ENCODE measurements at regions not wholly inside any gene's neighbourhood (a gene's known extent, or its start where the extent isn't known, plus 50 kb on each side); places are given as distances from the start of the nearest gene placed in this dataset.

- DNase-seq, result no peak
- no peak overlapping the region for H3K27ac ChIP-seq
- no peaks in the 10 kb centered on the region for H3K36me3 ChIP-seq
- TF ChIP-seq CTCF (IDR thresholded peaks at IDR 0.05; ENCODE audit: low read depth, low read length), result no peak
- no peaks in the 10 kb centered on the region for H3K27me3 ChIP-seq (ENCODE audit: insufficient read depth, low read depth, severe bottlenecking)
- no peak overlapping the region for H3K4me3 ChIP-seq (ENCODE audit: low read depth, low read length)
- H3K9me3 ChIP-seq (ENCODE audit: severe bottlenecking), result no peaks in the 10 kb centered on the region
Measured at GRCh38 chr2:217335341-217335966, 475.6 kb upstream of the TNP1 start.

GRCh38 chr2:217334561-217334960, 474.7 kb upstream of the TNP1 start:
- Histone ChIP-seq H3K9me3 (ENCODE audit: severe bottlenecking) (peaks cover 2% of the 10 kb centered on the region), H3K4me3 (ENCODE audit: low read depth, low read length) (no peak overlapping the region), H3K27me3 (ENCODE audit: insufficient read depth, low read depth, severe bottlenecking) (no peaks in the 10 kb centered on the region), H3K27ac (no peak overlapping the region), H3K36me3 (no peaks in the 10 kb centered on the region)
- no peak for TF ChIP-seq CTCF (IDR thresholded peaks at IDR 0.05; ENCODE audit: low read depth, low read length)
- no peak for DNase-seq

GRCh38 chr2:217332866-217333265, 473.0 kb upstream of the TNP1 start:
- TF ChIP-seq CTCF (IDR thresholded peaks at IDR 0.05; ENCODE audit: low read depth, low read length), result no peak
- Histone ChIP-seq H3K9me3 (ENCODE audit: severe bottlenecking) (peaks cover 2% of the 10 kb centered on the region), H3K27me3 (ENCODE audit: insufficient read depth, low read depth, severe bottlenecking) (no peaks in the 10 kb centered on the region), H3K27ac (no peak overlapping the region), H3K36me3 (no peaks in the 10 kb centered on the region), H3K4me3 (ENCODE audit: low read depth, low read length) (no peak overlapping the region)
- DNase-seq, result no peak

GRCh38 chr2:217332417-217332791, 472.5 kb upstream of the TNP1 start:
- H3K36me3 ChIP-seq, result no peaks in the 10 kb centered on the region
- no peak overlapping the region for H3K4me3 ChIP-seq (ENCODE audit: low read depth, low read length)
- TF ChIP-seq CTCF (IDR thresholded peaks at IDR 0.05; ENCODE audit: low read depth, low read length), result no peak
- H3K27ac ChIP-seq, result no peak overlapping the region
- no peaks in the 10 kb centered on the region for H3K27me3 ChIP-seq (ENCODE audit: insufficient read depth, low read depth, severe bottlenecking)
- DNase-seq, result no peak
- H3K9me3 ChIP-seq (ENCODE audit: severe bottlenecking), result peaks cover 2% of the 10 kb centered on the region

- Histone ChIP-seq H3K9me3 (ENCODE audit: severe bottlenecking) (peaks cover 2% of the 10 kb centered on the region), H3K27me3 (ENCODE audit: insufficient read depth, low read depth, severe bottlenecking) (no peaks in the 10 kb centered on the region), H3K4me3 (ENCODE audit: low read depth, low read length) (no peak overlapping the region), H3K27ac (no peak overlapping the region), H3K36me3 (no peaks in the 10 kb centered on the region)
- DNase-seq, result no peak
- TF ChIP-seq CTCF (IDR thresholded peaks at IDR 0.05; ENCODE audit: low read depth, low read length), result no peak
Measured at GRCh38 chr2:217331523-217332416, 471.9 kb upstream of the TNP1 start.

All from WERI-Rb-1 (cell line).